T-helper 1 cell treated with Interleukin-12 subunit alpha and Interleukin-12 subunit beta and Interleukin-4 antibody, amounts not matched to agents 30 μg/mL and 1 μg/mL, for 36 hours (primary cell): ENCODE measurements at regions not wholly inside any gene's neighbourhood (a gene's known extent, or its start where the extent isn't known, plus 50 kb on each side); places are given as distances from the start of the nearest gene placed in this dataset.
"Not testable (repeated sequence)": the region's sequence is repeated elsewhere in the genome, so short reads cannot be mapped to it uniquely, and the experiment has no call there.

Experiments used
- H3K27ac Mint-ChIP-seq: one replicate; pipeline ENCODE4 v1.8.0; 2021; ENCODE audit warnings: mild to moderate bottlenecking, mixed read lengths
- H3K27me3 Mint-ChIP-seq: one replicate; pipeline ENCODE4 v1.8.0; 2021; ENCODE audit warnings: low read depth, mixed read lengths
- H3K36me3 Mint-ChIP-seq: one replicate; pipeline ENCODE4 v1.8.0; 2021; ENCODE audit warnings: low read depth, mixed read lengths
- H3K4me1 Mint-ChIP-seq: one replicate; pipeline ENCODE4 v1.8.0; 2021; ENCODE audit warnings: low read depth, mixed read lengths
- H3K4me3 Mint-ChIP-seq: one replicate; pipeline ENCODE4 v1.8.0; 2021; ENCODE audit warnings: mild to moderate bottlenecking, moderate library complexity, mixed read lengths
- H3K9me3 Mint-ChIP-seq: one replicate; pipeline ENCODE4 v1.8.0; 2021; ENCODE audit warnings: mixed read lengths

DNA sequence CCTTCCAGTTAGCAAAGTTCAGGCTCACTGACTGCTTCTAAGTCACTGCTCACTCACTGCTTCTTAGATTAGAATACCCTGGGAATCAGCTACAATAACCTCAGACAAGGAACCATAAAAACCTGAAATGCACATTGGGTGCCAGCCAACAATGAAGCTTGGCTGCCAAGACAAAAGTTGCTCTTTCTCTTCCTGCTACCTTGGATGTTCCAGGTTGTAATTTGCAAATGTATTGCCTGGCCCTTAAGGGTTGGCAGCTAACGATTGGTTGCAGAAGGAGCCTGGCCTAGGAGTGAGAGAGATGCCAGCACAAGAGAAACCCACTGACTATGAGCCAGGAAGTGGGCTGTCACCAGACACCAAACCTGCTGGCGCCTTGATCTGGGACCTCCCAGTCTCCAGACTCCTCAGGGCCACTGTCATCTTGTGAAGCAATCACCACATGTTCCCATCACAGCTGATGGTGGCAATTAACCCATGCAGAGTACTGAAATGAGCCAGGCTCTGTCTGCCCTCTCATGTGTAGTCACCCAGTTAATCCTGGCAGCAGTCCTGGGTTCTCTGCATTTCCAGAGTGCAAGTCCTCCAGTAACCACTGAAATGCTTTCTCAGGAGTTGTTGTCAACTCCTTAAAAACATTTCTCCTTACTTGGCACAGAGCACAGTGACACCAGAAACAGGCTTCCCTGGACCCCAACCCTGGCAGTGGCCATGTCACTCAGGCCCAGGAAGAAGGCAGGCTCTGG is 240.3 kb upstream of the NPAP1 start:
- not testable (repeated sequence) for H3K4me1 Mint-ChIP-seq, H3K27me3 Mint-ChIP-seq, H3K4me3 Mint-ChIP-seq, H3K27ac Mint-ChIP-seq, H3K36me3 Mint-ChIP-seq
- peaks cover 36% of the 10 kb centered on the region for H3K9me3 Mint-ChIP-seq

DNA sequence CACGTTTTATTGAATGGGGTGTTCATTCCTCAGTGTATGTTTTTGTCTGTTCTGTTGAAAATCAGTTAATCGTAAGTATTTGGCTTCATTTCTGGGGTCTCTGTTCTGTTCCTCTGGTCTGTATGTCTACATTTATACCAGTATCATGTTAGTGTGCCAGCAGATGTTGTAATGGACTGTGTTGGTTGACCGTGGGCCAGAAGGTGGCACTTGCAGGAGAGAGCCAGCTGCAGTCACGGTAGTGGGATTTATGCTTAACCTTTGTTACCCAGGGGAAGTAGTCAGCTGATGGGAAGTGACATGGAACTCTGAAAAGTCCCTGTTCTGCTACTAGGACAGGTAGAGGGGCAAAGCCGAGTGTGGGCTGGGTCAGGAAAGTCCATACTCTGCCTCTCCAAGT is 238.3 kb upstream of the NPAP1 start:
- H3K9me3 Mint-ChIP-seq, result peaks cover 32% of the 10 kb centered on the region
- H3K36me3 Mint-ChIP-seq, H3K27me3 Mint-ChIP-seq, H3K4me1 Mint-ChIP-seq, H3K4me3 Mint-ChIP-seq, H3K27ac Mint-ChIP-seq: not testable (repeated sequence)

DNA sequence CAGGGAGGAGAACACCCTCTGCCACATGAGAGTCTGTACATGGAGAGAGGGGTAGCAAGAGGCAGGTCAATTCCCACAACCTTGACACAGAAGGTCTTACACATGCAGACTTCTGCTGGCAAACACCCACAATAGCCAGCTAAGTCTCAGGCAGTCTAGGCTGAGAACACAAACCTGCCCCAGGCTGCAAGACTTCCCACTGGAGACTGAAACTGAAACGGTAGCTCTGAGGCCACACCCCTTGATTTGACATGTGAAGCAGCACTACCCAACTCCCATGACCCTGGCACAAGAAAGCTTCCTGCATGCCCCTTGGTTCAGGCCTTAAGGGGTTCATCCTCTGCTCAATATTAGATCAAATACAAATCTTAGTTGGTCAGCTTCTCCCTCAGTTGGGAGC is 237.8 kb upstream of the NPAP1 start:
- H3K36me3 Mint-ChIP-seq, H3K27ac Mint-ChIP-seq, H3K4me1 Mint-ChIP-seq, H3K4me3 Mint-ChIP-seq, H3K27me3 Mint-ChIP-seq: not testable (repeated sequence)
- H3K9me3 Mint-ChIP-seq, result peaks cover 35% of the 10 kb centered on the region

DNA sequence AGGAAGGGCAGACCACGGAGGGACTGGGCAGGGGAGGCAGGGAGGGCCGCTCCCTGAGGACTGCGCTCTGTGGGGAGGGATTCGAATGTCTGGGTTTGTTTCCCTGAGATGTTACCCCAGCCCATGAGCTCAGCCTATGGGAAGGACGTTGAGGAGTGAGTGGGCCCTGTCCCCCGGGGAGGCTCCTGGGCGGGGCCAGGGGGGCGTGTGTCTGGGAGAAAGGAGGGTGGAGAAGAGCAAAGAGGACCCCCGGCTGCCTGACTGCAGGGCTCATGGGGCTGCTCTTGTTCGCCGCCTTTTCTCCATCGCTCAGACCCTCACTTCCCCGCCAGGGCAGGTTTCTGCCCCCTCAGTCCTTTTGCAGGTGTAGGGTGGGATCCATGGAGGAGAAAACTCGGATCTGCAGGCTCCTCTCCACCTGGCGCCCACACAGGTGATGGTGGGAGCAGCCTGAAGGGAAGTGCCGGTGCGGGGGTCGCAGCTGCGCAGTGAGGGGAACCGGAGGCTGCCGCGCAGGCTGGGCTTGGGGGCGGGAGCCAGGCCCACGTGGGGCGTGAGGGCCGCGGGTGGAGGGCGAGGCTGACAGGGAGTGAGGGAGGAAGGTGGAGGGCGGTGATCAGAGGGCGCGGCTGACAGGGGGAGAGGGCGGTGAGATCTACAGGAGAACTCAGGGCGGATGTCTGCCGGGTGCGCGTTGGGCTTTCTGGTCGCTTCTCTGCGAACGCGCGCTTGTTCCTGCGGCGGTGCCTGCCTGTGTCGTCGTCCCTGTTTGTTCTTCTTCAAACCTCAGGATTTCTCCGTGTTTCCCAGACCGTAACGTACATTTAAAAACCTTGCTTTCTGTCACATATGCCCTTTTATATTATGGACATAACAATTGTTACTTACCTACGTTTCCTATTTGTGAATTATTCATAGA is 198.2 kb upstream of the NPAP1 start:
- H3K27me3 Mint-ChIP-seq, H3K4me3 Mint-ChIP-seq, H3K27ac Mint-ChIP-seq: not testable (repeated sequence)

DNA sequence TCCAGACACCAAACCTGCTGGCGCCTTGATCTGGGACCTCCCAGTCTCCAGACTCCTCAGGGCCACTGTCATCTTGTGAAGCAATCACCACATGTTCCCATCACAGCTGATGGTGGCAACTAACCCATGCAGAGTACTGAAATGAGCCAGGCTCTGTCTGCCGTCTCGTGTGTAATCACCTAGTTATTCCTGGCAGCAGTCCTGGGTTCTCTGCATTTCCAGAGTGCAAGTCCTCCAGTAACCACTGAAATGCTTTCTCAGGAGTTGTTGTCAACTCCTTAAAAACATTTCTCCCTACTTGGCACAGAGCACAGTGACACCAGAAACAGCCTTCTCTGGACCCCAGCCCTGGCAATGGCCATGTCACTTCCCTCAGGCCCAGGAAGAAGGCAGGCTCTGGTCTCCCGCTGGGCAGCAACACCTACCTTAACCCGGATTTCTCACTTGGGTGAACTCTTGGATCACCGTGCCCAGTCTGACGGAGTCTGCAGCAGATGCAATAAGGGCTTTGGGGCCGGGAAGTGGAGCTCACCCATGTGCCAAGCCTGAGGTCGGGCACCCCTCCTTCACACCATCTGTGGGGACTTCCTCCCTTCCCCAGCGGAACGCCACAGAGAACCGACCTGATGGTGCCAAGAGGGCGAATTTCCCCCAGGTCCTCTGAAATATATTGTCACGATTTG is 189.5 kb upstream of the NPAP1 start:
- peaks cover 40% of the 10 kb centered on the region for H3K9me3 Mint-ChIP-seq
- not testable (repeated sequence) for H3K4me3 Mint-ChIP-seq

More for the DNA sequence above, 198.2 kb upstream of the NPAP1 start:
- not testable (repeated sequence) for H3K36me3 Mint-ChIP-seq, H3K4me1 Mint-ChIP-seq
- peaks cover 31% of the 10 kb centered on the region for H3K9me3 Mint-ChIP-seq

DNA sequence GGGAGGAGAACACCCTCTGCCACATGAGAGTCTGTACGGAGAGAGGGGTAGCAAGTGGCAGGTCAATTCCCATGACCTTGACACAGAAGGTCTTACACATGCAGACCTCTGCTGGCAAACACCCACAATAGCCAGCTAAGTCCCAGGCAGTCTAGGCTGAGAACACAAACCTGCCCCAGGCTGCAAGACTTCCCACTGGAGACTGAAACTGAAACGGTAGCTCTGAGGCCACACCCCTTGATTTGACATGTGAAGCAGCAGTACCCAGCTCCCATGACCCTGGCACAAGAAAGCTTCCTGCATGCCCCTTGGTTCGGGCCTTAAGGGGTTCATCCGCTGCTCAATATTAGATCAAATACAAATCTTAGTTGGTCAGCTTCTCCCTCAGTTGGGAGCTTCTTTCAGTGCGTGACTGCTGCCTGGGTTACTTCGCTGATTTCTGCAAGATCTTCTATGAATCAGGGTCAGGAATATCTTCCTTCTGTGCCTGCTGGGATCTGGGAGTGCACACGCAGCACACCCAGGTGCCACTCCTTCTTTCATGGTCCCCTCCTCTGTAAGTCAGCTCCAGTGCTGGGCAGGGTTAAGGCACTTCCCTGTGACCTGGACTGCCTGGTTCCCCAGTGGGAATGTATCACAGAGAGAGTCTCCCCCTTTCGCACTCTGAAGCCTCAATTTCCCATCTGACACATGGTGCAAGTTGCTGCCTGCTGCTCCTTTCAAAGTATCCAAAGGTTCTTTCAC is 187.2 kb upstream of the NPAP1 start:
- not testable (repeated sequence) for H3K27me3 Mint-ChIP-seq, H3K36me3 Mint-ChIP-seq, H3K4me3 Mint-ChIP-seq, H3K27ac Mint-ChIP-seq, H3K4me1 Mint-ChIP-seq
- H3K9me3 Mint-ChIP-seq, result peaks cover 36% of the 10 kb centered on the region

More for the DNA sequence above, 189.5 kb upstream of the NPAP1 start:
- H3K36me3 Mint-ChIP-seq, H3K4me1 Mint-ChIP-seq, H3K27ac Mint-ChIP-seq, H3K27me3 Mint-ChIP-seq: not testable (repeated sequence)

DNA sequence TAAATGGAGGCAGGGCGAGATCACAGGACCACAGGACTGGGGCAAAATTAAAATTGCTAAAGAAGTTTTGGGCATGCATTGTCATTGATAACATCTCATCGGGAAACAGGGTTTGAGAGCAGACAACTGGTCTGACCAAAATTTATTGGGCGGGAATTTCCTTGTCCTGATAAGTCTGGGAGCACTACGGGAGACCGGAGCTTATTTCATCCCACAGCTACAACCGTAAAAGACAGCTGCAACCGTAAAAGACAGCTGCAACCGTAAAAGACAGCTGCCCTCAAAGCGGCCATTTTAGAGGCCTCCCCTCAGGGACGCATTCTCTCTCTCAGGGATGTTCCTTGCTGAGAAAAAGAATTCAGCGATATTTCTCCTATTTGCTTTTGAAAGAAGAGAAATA is 170.4 kb upstream of the NPAP1 start:
- not testable (repeated sequence) for H3K27me3 Mint-ChIP-seq, H3K36me3 Mint-ChIP-seq, H3K4me1 Mint-ChIP-seq, H3K27ac Mint-ChIP-seq, H3K4me3 Mint-ChIP-seq
- H3K9me3 Mint-ChIP-seq, result peaks cover 19% of the 10 kb centered on the region

DNA sequence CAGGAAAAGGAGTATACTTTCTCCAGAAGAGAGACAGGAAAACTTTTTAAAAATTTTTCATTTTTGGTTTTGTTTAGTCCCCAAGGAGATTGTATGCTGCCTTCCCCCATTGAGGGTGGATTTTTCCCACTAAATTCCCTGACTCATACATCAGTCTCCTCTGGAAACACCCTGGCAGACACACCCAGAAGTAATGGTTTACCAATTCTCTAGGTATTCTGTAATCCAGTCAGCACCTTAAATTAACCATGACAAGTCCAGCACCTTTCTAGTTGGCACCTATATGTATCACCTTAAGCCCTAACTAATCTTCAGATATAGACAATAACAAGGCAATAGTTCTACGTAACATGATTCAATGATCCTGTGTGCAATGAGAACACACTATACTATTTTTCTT is 165.9 kb upstream of the NPAP1 start:
- H3K36me3 Mint-ChIP-seq, H3K27ac Mint-ChIP-seq, H3K27me3 Mint-ChIP-seq, H3K4me1 Mint-ChIP-seq, H3K4me3 Mint-ChIP-seq: not testable (repeated sequence)
- peaks cover 35% of the 10 kb centered on the region for H3K9me3 Mint-ChIP-seq

DNA sequence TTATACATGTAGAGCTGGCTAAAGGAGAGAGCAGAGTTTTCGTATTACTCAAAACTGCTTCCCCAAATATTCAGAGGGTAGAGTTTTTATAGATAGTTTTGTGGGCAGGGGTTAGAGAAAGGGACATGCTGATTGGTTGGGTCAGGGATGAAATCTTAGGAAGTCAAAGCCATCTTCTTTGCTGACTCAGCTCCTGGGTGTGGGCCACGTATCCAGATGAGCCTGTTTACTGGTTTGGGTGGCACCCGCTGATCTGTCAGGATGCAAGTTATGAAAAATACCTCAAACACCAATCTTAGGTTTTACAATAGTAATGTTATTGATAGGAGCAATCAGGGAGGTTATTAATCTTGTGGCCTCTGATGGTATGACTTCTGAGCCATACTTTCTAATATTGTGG is 164.0 kb upstream of the NPAP1 start:
- H3K27ac Mint-ChIP-seq, H3K4me3 Mint-ChIP-seq, H3K4me1 Mint-ChIP-seq, H3K27me3 Mint-ChIP-seq, H3K36me3 Mint-ChIP-seq: not testable (repeated sequence)
- H3K9me3 Mint-ChIP-seq, result peaks cover 35% of the 10 kb centered on the region

DNA sequence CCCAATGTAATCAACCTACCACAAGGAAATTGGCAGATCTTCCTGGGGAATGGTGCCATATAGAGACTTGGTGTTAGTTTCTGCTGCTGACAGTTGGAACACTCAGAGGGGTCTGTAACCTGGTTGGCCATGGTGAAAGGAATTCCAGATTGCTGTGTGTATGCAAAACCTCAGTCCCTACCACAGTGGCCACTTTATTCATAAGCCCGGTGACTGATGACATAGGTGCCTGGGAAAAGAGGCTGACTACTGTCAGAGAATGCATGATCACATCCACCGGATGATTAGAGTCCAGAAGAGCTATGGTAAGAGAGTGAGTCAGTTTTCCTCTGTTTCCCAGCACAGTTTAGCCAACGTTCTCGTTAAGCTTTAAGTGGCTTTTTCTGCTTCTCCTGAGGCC is 156.8 kb upstream of the NPAP1 start:
- not testable (repeated sequence) for H3K4me3 Mint-ChIP-seq, H3K27me3 Mint-ChIP-seq, H3K9me3 Mint-ChIP-seq, H3K4me1 Mint-ChIP-seq, H3K36me3 Mint-ChIP-seq, H3K27ac Mint-ChIP-seq

DNA sequence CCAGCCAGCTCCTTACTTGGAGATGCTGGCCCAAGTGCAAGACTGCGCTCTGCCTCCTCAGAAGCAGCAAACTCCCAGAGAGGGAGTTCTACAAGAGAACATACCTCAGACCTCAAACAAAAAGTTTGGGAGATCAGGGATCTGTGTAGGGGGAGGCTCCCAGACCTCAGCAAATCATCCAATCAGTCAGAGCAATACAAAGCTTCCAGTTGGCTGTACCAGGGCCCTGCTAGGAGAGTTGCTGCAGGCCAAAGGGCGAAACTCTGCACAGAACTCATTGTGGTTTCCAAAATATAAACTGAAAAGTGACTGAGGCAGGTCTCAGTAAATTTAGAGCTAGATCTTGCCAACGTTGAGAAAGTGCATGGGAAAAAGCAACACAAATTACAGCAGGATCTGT is 144.3 kb upstream of the NPAP1 start:
- H3K9me3 Mint-ChIP-seq, result peaks cover 36% of the 10 kb centered on the region
- H3K36me3 Mint-ChIP-seq, H3K27ac Mint-ChIP-seq, H3K4me1 Mint-ChIP-seq, H3K27me3 Mint-ChIP-seq, H3K4me3 Mint-ChIP-seq: not testable (repeated sequence)

DNA sequence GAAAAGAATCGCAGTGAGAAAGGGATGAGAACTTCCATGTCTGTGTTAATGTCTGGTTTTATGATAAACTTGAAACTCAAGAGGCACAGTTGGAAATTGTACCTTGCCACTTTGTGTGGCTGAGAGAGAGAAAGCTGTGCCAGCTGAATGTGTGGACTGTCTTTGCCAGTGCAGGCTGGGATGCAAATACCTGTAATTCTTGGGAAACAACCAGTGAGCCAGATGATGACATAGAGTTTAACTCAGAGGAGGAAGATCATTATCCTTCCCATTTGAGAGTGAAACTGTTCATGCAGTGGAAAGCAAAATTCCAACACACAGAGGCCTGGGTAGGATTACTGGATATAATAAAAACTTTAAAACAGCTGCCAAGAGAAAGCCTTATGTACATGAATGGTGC is 141.5 kb upstream of the NPAP1 start:
- H3K27me3 Mint-ChIP-seq, H3K27ac Mint-ChIP-seq, H3K4me1 Mint-ChIP-seq, H3K36me3 Mint-ChIP-seq, H3K4me3 Mint-ChIP-seq: not testable (repeated sequence)
- H3K9me3 Mint-ChIP-seq, result peaks cover 42% of the 10 kb centered on the region

DNA sequence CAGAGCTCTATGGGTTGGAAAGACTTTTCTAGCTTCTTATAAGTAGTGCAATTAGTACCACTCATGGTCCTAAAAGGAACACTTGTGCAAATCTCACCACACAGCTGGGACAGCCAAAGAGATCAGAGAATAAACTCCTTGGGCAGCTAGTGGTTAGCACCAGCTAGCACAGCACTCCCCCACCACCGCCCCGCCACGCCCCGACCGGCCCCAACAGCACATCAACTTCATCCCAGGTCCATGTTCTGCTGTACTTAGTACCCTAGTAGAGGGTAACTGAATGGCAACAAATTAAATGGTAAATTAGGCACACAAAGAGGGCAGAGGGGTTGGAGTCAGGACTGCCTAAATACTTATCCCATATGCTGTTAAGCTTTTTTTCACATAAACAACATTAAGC is 118.3 kb upstream of the NPAP1 start:
- H3K4me3 Mint-ChIP-seq, H3K36me3 Mint-ChIP-seq, H3K27ac Mint-ChIP-seq, H3K27me3 Mint-ChIP-seq, H3K4me1 Mint-ChIP-seq: not testable (repeated sequence)
- peaks cover 39% of the 10 kb centered on the region for H3K9me3 Mint-ChIP-seq

DNA sequence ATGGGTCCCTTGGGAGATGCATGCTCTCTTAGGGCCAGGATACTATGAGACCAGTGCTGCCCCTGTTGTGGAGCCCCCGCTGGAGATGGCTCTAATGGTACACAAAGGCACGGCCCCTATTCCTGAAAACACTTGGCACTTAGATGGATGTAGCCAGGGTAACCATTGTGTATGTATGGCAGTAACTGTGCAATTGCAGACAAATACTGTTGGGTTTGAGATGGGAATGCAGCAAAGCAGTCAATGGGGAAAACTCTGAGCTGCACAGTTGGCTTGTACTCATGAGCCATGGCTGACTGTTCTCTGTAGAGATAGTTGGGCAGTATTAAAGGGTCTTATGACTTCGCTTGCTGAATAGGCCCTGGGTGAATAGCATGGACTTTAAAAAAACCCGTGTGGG is 67.9 kb upstream of the NPAP1 start:
- Mint-ChIP-seq H3K9me3 (peaks cover 65% of the 10 kb centered on the region), H3K4me1 (no peaks in the 10 kb centered on the region), H3K27ac (no peak overlapping the region), H3K27me3 (no peaks in the 10 kb centered on the region), H3K36me3 (no peaks in the 10 kb centered on the region), H3K4me3 (no peak overlapping the region)
